WTC11 (cell line): ENCODE measurements at regions not wholly inside any gene's neighbourhood (a gene's known extent, or its start where the extent isn't known, plus 50 kb on each side); places are given as distances from the start of the nearest gene placed in this dataset.

Experiments
- CTCF ChIP-seq: fragments of 200-600 bp; IDR thresholded peaks from 2 replicates; pipeline ENCODE4 v1.8.0; 2022; ENCODE audit warnings: antibody characterized with exemption
- ESRRA ChIP-seq: sonication (generic); formaldehyde crosslinking; IDR thresholded peaks from 2 replicates; pipeline ENCODE4 v1.8.1; 2022; ENCODE audit warnings: mild to moderate bottlenecking, missing genetic modification reagents, borderline replicate concordance
- FOXJ3 ChIP-seq: sonication (generic); formaldehyde crosslinking; IDR thresholded peaks from 2 replicates; pipeline ENCODE4 v1.9.0; 2021; ENCODE audit warnings: missing genetic modification reagents, mild to moderate bottlenecking, borderline replicate concordance
- FOXK1 ChIP-seq: sonication (generic); formaldehyde crosslinking; IDR thresholded peaks from 2 replicates; pipeline ENCODE4 v1.8.0; 2022; ENCODE audit warnings: mild to moderate bottlenecking, moderate library complexity, missing genetic modification reagents
- FOXP1 ChIP-seq: sonication (generic); formaldehyde crosslinking; IDR thresholded peaks from 2 replicates; pipeline ENCODE4 v1.8.0; 2022; ENCODE audit warnings: missing genetic modification reagents, mild to moderate bottlenecking, moderate library complexity, borderline replicate concordance
- IRF2 ChIP-seq: sonication (generic); formaldehyde crosslinking; IDR thresholded peaks from 2 replicates; pipeline ENCODE4 v1.8.0; 2022; ENCODE audit warnings: low read depth, missing genetic modification reagents, borderline replicate concordance
- KAT7 ChIP-seq: sonication (generic); formaldehyde crosslinking; IDR thresholded peaks from 2 replicates; pipeline ENCODE4 v1.8.1; 2023; ENCODE audit warnings: missing genetic modification reagents, mild to moderate bottlenecking, borderline replicate concordance
- MAX ChIP-seq: sonication (generic); formaldehyde crosslinking; IDR thresholded peaks from 2 replicates; pipeline ENCODE4 v1.8.0; 2022; ENCODE audit warnings: mild to moderate bottlenecking, missing genetic modification reagents
- MLX ChIP-seq: sonication (generic); formaldehyde crosslinking; IDR thresholded peaks from 2 replicates; pipeline ENCODE4 v1.8.1; 2023; ENCODE audit warnings: mild to moderate bottlenecking, missing genetic modification reagents, moderate library complexity
- NFYB ChIP-seq: sonication (generic); formaldehyde crosslinking; conservative IDR thresholded peaks from 2 replicates; pipeline ENCODE4 v1.8.0; 2022; ENCODE audit warnings: low read depth, missing genetic modification reagents
- PRRX2 ChIP-seq: fragments of 250-450 bp; sonication (Bioruptor Pico); IDR thresholded peaks from 2 replicates; pipeline ENCODE4 v1.8.0; 2021; ENCODE audit warnings: mild to moderate bottlenecking
- TCF7 ChIP-seq: sonication (generic); formaldehyde crosslinking; IDR thresholded peaks from 2 replicates; pipeline ENCODE4 v1.8.0; 2022; ENCODE audit warnings: mild to moderate bottlenecking, low read depth, missing genetic modification reagents, moderate library complexity

- no peak for TF ChIP-seq CTCF
- TF ChIP-seq ESRRA (CRISPR knock-in tag): no peak
- no peak for TF ChIP-seq MLX
- no peak for TF ChIP-seq MAX
- no peak for TF ChIP-seq FOXJ3 (CRISPR knock-in tag)
- no peak for TF ChIP-seq NFYB (CRISPR knock-in tag)
- TF ChIP-seq PRRX2 (CRISPR knock-in tag): no peak
- TF ChIP-seq KAT7 (CRISPR knock-in tag): no peak
- TF ChIP-seq TCF7: no peak
- TF ChIP-seq IRF2 (CRISPR knock-in tag): no peak
- TF ChIP-seq FOXP1: no peak
- TF ChIP-seq FOXK1 (CRISPR knock-in tag): no peak
Measured at GRCh38 chr4:3374667-3375066, 67.1 kb upstream of the HGFAC start.
